ENCODE measurements at regions not wholly inside any gene's neighbourhood (a gene's known extent, or its start where the extent isn't known, plus 50 kb on each side); places are given as distances from the start of the nearest gene placed in this dataset.
"Not testable (repeated sequence)": the region's sequence is repeated elsewhere in the genome, so short reads cannot be mapped to it uniquely, and the experiment has no call there.

- Histone ChIP-seq H3K4me1 (ENCODE audit: control insufficient read depth, insufficient read depth, low read length) (peaks cover 6% of the 10 kb centered on the region), H3K9ac (ENCODE audit: low read depth, low read length) (no peak overlapping the region), H3K9me3 (ENCODE audit: control insufficient read depth, insufficient read depth, low read length) (no peaks in the 10 kb centered on the region), H3K36me3 (ENCODE audit: control insufficient read depth, insufficient read depth, low read length) (no peaks in the 10 kb centered on the region), H3K27me3 (ENCODE audit: control insufficient read depth, insufficient read depth, low read length) (no peaks in the 10 kb centered on the region), H3K4me3 (ENCODE audit: low read depth, low read length) (no peak overlapping the region)
These were observed 153.8 kb downstream of the DEPDC1B start for GRCh38 chr5:60546207-60546606.

- H3K27me3 ChIP-seq (ENCODE audit: control insufficient read depth, insufficient read depth, low read length) = no peaks in the 10 kb centered on the region
- H3K9ac ChIP-seq (ENCODE audit: low read depth, low read length) = no peak overlapping the region
- no peak overlapping the region for H3K4me3 ChIP-seq (ENCODE audit: low read depth, low read length)
- peaks cover 11% of the 10 kb centered on the region for H3K4me1 ChIP-seq (ENCODE audit: control insufficient read depth, insufficient read depth, low read length)
- no peaks in the 10 kb centered on the region for H3K9me3 ChIP-seq (ENCODE audit: control insufficient read depth, insufficient read depth, low read length)
- H3K36me3 ChIP-seq (ENCODE audit: control insufficient read depth, insufficient read depth, low read length) = no peaks in the 10 kb centered on the region
These were observed 154.4 kb downstream of the DEPDC1B start for GRCh38 chr5:60545551-60545950.

GRCh38 chr5:60544142-60544541, 155.8 kb downstream of the DEPDC1B start:
- peaks cover 13% of the 10 kb centered on the region for H3K4me1 ChIP-seq (ENCODE audit: control insufficient read depth, insufficient read depth, low read length)
- no peak overlapping the region for H3K4me3 ChIP-seq (ENCODE audit: low read depth, low read length)
- H3K9me3 ChIP-seq (ENCODE audit: control insufficient read depth, insufficient read depth, low read length) = no peaks in the 10 kb centered on the region
- H3K27me3 ChIP-seq (ENCODE audit: control insufficient read depth, insufficient read depth, low read length) = no peaks in the 10 kb centered on the region
- no peak overlapping the region for H3K9ac ChIP-seq (ENCODE audit: low read depth, low read length)
- H3K36me3 ChIP-seq (ENCODE audit: control insufficient read depth, insufficient read depth, low read length) = no peaks in the 10 kb centered on the region

GRCh38 chr5:60541980-60542379, 158.0 kb downstream of the DEPDC1B start:
- no peaks in the 10 kb centered on the region for H3K9me3 ChIP-seq (ENCODE audit: control insufficient read depth, insufficient read depth, low read length)
- H3K4me3 ChIP-seq (ENCODE audit: low read depth, low read length) = no peak overlapping the region
- H3K4me1 ChIP-seq (ENCODE audit: control insufficient read depth, insufficient read depth, low read length) = peaks cover 13% of the 10 kb centered on the region
- no peak overlapping the region for H3K9ac ChIP-seq (ENCODE audit: low read depth, low read length)
- no peaks in the 10 kb centered on the region for H3K36me3 ChIP-seq (ENCODE audit: control insufficient read depth, insufficient read depth, low read length)
- H3K27me3 ChIP-seq (ENCODE audit: control insufficient read depth, insufficient read depth, low read length) = no peaks in the 10 kb centered on the region

GRCh38 chr5:60540856-60541805, 158.8 kb downstream of the DEPDC1B start:
- no peak overlapping the region for H3K4me3 ChIP-seq (ENCODE audit: low read depth, low read length)
- H3K36me3 ChIP-seq (ENCODE audit: control insufficient read depth, insufficient read depth, low read length) = no peaks in the 10 kb centered on the region
- peaks cover 13% of the 10 kb centered on the region for H3K4me1 ChIP-seq (ENCODE audit: control insufficient read depth, insufficient read depth, low read length)
- no peak overlapping the region for H3K9ac ChIP-seq (ENCODE audit: low read depth, low read length)
- H3K27me3 ChIP-seq (ENCODE audit: control insufficient read depth, insufficient read depth, low read length) = no peaks in the 10 kb centered on the region
- no peaks in the 10 kb centered on the region for H3K9me3 ChIP-seq (ENCODE audit: control insufficient read depth, insufficient read depth, low read length)

GRCh38 chr5:60538955-60539866, 160.8 kb downstream of the DEPDC1B start:
- Histone ChIP-seq H3K27me3 (ENCODE audit: control insufficient read depth, insufficient read depth, low read length) (no peaks in the 10 kb centered on the region), H3K36me3 (ENCODE audit: control insufficient read depth, insufficient read depth, low read length) (no peaks in the 10 kb centered on the region), H3K4me3 (ENCODE audit: low read depth, low read length) (no peak overlapping the region), H3K9ac (ENCODE audit: low read depth, low read length) (no peak overlapping the region), H3K9me3 (ENCODE audit: control insufficient read depth, insufficient read depth, low read length) (no peaks in the 10 kb centered on the region), H3K4me1 (ENCODE audit: control insufficient read depth, insufficient read depth, low read length) (peaks cover 13% of the 10 kb centered on the region)

- Histone ChIP-seq H3K9me3 (ENCODE audit: control insufficient read depth, insufficient read depth, low read length) (no peaks in the 10 kb centered on the region), H3K4me1 (ENCODE audit: control insufficient read depth, insufficient read depth, low read length) (peaks cover 13% of the 10 kb centered on the region), H3K9ac (ENCODE audit: low read depth, low read length) (no peak overlapping the region), H3K4me3 (ENCODE audit: low read depth, low read length) (no peak overlapping the region), H3K36me3 (ENCODE audit: control insufficient read depth, insufficient read depth, low read length) (no peaks in the 10 kb centered on the region), H3K27me3 (ENCODE audit: control insufficient read depth, insufficient read depth, low read length) (no peaks in the 10 kb centered on the region)
These were observed 161.5 kb downstream of the DEPDC1B start for GRCh38 chr5:60538426-60538825.

GRCh38 chr5:60535951-60536350, 164.0 kb downstream of the DEPDC1B start:
- H3K9me3 ChIP-seq (ENCODE audit: control insufficient read depth, insufficient read depth, low read length) = no peaks in the 10 kb centered on the region
- H3K9ac ChIP-seq (ENCODE audit: low read depth, low read length) = no peak overlapping the region
- no peak overlapping the region for H3K4me3 ChIP-seq (ENCODE audit: low read depth, low read length)
- H3K27me3 ChIP-seq (ENCODE audit: control insufficient read depth, insufficient read depth, low read length) = no peaks in the 10 kb centered on the region
- H3K36me3 ChIP-seq (ENCODE audit: control insufficient read depth, insufficient read depth, low read length) = no peaks in the 10 kb centered on the region
- H3K4me1 ChIP-seq (ENCODE audit: control insufficient read depth, insufficient read depth, low read length) = peaks cover 6% of the 10 kb centered on the region

- no peak overlapping the region for H3K9ac ChIP-seq (ENCODE audit: low read depth, low read length)
- no peaks in the 10 kb centered on the region for H3K4me1 ChIP-seq (ENCODE audit: control insufficient read depth, insufficient read depth, low read length)
These were observed 164.8 kb downstream of the DEPDC1B start for GRCh38 chr5:60535198-60535597.

GRCh38 chr5:60533789-60534188, 166.2 kb downstream of the DEPDC1B start:
- no peak overlapping the region for H3K4me3 ChIP-seq (ENCODE audit: low read depth, low read length)

More at GRCh38 chr5:60535198-60535597, 164.8 kb downstream of the DEPDC1B start:
- no peaks in the 10 kb centered on the region for H3K36me3 ChIP-seq (ENCODE audit: control insufficient read depth, insufficient read depth, low read length)
- H3K27me3 ChIP-seq (ENCODE audit: control insufficient read depth, insufficient read depth, low read length) = no peaks in the 10 kb centered on the region
- H3K4me3 ChIP-seq (ENCODE audit: low read depth, low read length) = no peak overlapping the region
- no peaks in the 10 kb centered on the region for H3K9me3 ChIP-seq (ENCODE audit: control insufficient read depth, insufficient read depth, low read length)

GRCh38 chr5:60532796-60533195, 167.2 kb downstream of the DEPDC1B start:
- not testable (repeated sequence) for H3K4me3 ChIP-seq (ENCODE audit: low read depth, low read length); H3K36me3 ChIP-seq (ENCODE audit: control insufficient read depth, insufficient read depth, low read length); H3K9ac ChIP-seq (ENCODE audit: low read depth, low read length); H3K27me3 ChIP-seq (ENCODE audit: control insufficient read depth, insufficient read depth, low read length); H3K4me1 ChIP-seq (ENCODE audit: control insufficient read depth, insufficient read depth, low read length); H3K9me3 ChIP-seq (ENCODE audit: control insufficient read depth, insufficient read depth, low read length)

More at GRCh38 chr5:60533789-60534188, 166.2 kb downstream of the DEPDC1B start:
- no peaks in the 10 kb centered on the region for H3K36me3 ChIP-seq (ENCODE audit: control insufficient read depth, insufficient read depth, low read length)
- H3K4me1 ChIP-seq (ENCODE audit: control insufficient read depth, insufficient read depth, low read length) = no peaks in the 10 kb centered on the region
- no peaks in the 10 kb centered on the region for H3K27me3 ChIP-seq (ENCODE audit: control insufficient read depth, insufficient read depth, low read length)
- no peaks in the 10 kb centered on the region for H3K9me3 ChIP-seq (ENCODE audit: control insufficient read depth, insufficient read depth, low read length)
- H3K9ac ChIP-seq (ENCODE audit: low read depth, low read length) = no peak overlapping the region

Measured in iPS-15b (cell line).